IPS-18a (cell line): ENCODE measurements at regions not wholly inside any gene's neighbourhood (a gene's known extent, or its start where the extent isn't known, plus 50 kb on each side); places are given as distances from the start of the nearest gene placed in this dataset.

Experiments used
- H3K27ac ChIP-seq: one replicate; pipeline ENCODE4 v1.5.1; 2013; ENCODE audit warnings: low read length
- H3K27me3 ChIP-seq: one replicate; pipeline ENCODE4 v1.6.1; 2013; ENCODE audit warnings: mild to moderate bottlenecking, low read length; ENCODE audit not compliant: control insufficient read depth, insufficient read depth
- H3K36me3 ChIP-seq: one replicate; pipeline ENCODE4 v1.6.1; 2013; ENCODE audit warnings: low read depth, low read length; ENCODE audit not compliant: control insufficient read depth
- H3K4me1 ChIP-seq: one replicate; pipeline ENCODE4 v1.6.1; 2013; ENCODE audit warnings: low read depth, low read length; ENCODE audit not compliant: control insufficient read depth
- H3K4me3 ChIP-seq: one replicate; pipeline ENCODE4 v1.5.1; 2013; ENCODE audit warnings: low read length
- H3K9ac ChIP-seq: one replicate; pipeline ENCODE4 v1.6.1; 2013; ENCODE audit warnings: mild to moderate bottlenecking, low read length, moderate library complexity
- H3K9me3 ChIP-seq: one replicate; pipeline ENCODE4 v1.6.1; 2013; ENCODE audit warnings: low read depth, low read length; ENCODE audit not compliant: control insufficient read depth

DNA sequence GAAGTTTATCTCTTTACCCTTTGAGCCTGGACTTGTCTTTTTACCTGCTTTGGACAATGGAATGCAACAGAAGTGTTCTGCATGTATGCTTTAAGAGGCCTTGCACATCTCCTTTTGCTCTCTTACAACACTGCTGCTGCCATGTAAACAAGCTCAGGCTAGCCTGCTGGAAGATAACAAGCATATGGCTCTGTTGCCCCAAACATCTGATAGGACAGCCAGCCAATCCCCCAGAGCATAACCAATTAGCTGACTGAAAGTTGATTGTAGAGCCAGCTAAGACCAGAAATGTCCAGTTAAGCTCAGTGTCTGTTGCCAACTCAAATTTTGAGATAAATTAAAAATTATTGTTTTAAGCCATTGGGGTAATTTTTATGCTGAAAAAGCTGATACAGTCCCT lies 510.6 kb upstream of the CNKSR2 start:
- Histone ChIP-seq H3K27me3 (no peaks in the 10 kb centered on the region), H3K4me3 (no peak overlapping the region), H3K36me3 (no peaks in the 10 kb centered on the region), H3K9ac (no peak overlapping the region), H3K9me3 (peaks cover 32% of the 10 kb centered on the region), H3K27ac (no peak overlapping the region), H3K4me1 (no peaks in the 10 kb centered on the region)

DNA sequence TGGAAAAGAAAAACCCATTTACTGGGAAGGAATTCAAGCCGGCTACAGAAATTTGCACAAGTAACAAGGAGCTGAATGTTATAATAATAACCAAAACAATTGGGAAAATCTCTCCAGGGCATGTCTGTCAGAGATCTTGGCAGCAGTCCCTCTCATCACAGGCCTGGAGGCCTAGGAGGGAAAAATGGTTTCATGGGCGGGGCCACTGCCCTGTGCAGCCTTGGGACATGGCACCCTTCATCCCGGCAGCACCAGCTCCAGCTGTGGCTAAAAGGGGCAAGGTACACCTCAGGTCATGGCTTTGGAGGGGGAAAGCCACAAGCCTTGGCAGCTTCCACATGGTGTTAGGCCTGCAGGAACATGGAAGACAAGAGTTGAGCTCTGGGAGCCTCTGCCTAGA lies 513.1 kb upstream of the CNKSR2 start:
- Histone ChIP-seq H3K4me3 (no peak overlapping the region), H3K4me1 (no peaks in the 10 kb centered on the region), H3K36me3 (no peaks in the 10 kb centered on the region), H3K9ac (no peak overlapping the region), H3K27me3 (no peaks in the 10 kb centered on the region), H3K27ac (no peak overlapping the region), H3K9me3 (peaks cover 39% of the 10 kb centered on the region)

DNA sequence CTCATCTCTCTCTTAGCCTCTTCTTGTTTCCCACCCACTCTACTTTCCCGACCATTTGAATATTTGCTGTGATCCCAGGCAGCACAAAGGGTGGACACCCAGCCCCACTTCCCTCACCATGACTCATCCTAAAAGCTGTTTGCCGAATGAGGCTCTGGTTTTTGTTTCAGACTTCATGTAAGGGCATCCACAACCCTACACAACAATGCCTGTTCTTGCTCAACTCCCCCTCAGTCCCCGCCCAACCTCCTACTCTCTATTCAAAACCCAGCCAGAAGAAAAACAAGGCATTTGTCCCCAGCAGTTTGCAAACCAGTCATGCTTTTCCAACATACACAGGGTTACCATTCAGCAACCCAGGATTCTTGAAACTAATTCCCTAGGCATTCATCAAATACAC lies 516.5 kb upstream of the CNKSR2 start:
- no peaks in the 10 kb centered on the region for H3K4me1 ChIP-seq
- H3K9ac ChIP-seq = no peak overlapping the region
- H3K4me3 ChIP-seq = no peak overlapping the region
- H3K27ac ChIP-seq = no peak overlapping the region
- H3K36me3 ChIP-seq = no peaks in the 10 kb centered on the region
- peaks cover 30% of the 10 kb centered on the region for H3K9me3 ChIP-seq
- H3K27me3 ChIP-seq = no peaks in the 10 kb centered on the region

DNA sequence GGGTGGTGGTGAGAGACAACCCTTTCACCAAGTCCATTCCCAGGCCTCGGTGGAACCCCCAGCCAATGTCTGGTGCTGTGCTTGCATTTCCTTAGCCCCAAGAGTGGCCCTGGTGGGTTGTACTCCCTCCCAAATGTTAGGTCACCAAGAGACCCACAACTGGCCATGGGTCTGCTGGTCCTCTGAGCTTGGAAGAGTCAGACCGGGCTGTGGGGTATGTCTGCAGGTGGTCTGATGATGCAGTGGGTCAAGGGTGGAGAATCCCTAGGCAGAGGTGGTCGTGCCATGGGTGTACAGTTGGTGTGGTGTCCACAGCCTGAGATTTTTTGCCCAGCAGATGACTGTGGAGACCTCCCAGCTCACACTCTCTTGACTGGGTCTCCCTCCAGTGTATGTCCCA lies 535.7 kb upstream of the CNKSR2 start:
- no peak overlapping the region for H3K9ac ChIP-seq
- H3K4me3 ChIP-seq = no peak overlapping the region
- H3K9me3 ChIP-seq = peaks cover 46% of the 10 kb centered on the region
- no peak overlapping the region for H3K27ac ChIP-seq
- H3K4me1 ChIP-seq = no peaks in the 10 kb centered on the region
- H3K36me3 ChIP-seq = no peaks in the 10 kb centered on the region
- no peaks in the 10 kb centered on the region for H3K27me3 ChIP-seq

DNA sequence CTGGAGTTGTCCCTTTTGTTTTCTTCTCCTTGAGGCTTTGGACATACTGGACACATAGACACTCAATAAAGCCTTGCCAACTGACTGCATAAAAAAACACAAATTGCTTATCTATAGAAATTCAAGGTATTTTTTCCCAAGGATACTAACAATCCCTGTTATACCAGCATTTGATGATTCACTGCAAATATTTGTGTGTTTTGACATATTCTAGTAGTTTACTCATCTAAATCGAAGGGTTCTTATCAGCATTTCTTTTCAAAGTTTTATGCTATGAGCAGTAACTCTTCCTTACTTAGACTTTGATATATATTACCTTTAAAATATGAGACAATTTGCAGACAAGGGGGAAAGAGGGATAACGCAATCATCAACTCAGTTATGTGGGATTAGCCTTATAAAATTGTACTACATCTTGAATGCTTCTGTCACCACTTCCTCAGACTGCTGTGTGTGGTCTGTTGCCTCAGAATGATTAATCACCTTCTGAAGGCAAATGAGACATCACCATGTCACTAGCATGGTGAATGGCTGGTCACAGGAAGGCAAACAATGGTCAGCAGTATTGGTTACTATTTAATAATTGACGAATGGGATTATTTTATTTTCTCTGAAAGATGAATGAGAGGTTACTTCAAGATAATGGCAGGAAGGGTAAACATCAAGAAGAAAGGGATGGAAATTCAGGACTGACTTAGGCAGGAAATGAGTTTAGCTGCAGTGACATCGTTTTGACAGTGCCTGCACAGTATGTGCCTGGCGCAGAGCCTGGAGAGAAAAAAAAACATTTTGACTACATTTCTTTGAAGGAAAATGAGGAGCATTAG lies 544.3 kb upstream of the CNKSR2 start:
- Histone ChIP-seq H3K27ac (no peak overlapping the region), H3K4me1 (no peaks in the 10 kb centered on the region), H3K9me3 (peaks cover 6% of the 10 kb centered on the region), H3K36me3 (no peaks in the 10 kb centered on the region), H3K27me3 (no peaks in the 10 kb centered on the region), H3K4me3 (no peak overlapping the region), H3K9ac (no peak overlapping the region)

DNA sequence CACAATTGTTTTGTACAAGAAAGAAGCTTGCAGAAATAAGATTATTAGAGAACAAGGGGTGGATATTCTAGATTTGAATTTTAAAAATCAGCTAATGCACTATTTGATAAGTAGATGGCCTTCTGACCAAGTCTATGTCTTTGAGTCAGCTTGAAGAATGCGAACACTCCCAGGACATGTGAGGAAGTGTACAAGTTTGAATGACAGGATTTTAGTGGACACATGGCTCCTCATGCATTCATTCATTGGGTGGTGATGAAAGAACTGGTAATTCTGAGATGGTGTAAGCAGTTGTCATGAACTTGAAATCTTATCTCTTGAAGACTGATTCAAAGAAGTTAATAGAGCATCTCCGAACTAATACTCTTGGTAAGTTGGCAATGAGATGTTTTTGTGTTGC lies 548.2 kb upstream of the CNKSR2 start:
- H3K4me3 ChIP-seq = no peak overlapping the region
- H3K27ac ChIP-seq = no peak overlapping the region
- H3K36me3 ChIP-seq = no peaks in the 10 kb centered on the region
- no peaks in the 10 kb centered on the region for H3K27me3 ChIP-seq
- H3K4me1 ChIP-seq = no peaks in the 10 kb centered on the region
- H3K9ac ChIP-seq = no peak overlapping the region
- peaks cover 10% of the 10 kb centered on the region for H3K9me3 ChIP-seq

DNA sequence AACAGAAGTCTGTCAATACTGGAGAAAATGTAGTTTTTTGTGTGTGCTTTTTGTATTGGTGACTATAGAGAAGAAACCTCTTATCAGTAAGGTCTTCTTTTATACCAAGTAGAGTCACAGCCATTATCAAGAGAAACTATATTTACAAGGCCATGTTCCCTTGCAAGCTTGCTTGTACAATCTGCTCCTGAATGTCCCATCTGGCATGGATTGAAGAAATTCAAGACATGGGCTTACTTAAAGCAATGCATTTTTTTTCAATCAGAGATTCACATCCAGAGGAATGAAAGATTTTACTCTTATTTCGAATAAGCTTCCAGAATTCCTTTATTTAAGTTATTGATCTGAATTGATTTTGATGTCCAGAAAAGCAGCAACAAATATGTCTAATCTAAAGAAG lies 537.3 kb upstream of the RPS6KA3 start:
- no peaks in the 10 kb centered on the region for H3K36me3 ChIP-seq
- H3K27ac ChIP-seq = no peak overlapping the region
- H3K4me1 ChIP-seq = no peaks in the 10 kb centered on the region
- no peak overlapping the region for H3K4me3 ChIP-seq
- no peak overlapping the region for H3K9ac ChIP-seq
- H3K9me3 ChIP-seq = peaks cover 27% of the 10 kb centered on the region
- no peaks in the 10 kb centered on the region for H3K27me3 ChIP-seq

DNA sequence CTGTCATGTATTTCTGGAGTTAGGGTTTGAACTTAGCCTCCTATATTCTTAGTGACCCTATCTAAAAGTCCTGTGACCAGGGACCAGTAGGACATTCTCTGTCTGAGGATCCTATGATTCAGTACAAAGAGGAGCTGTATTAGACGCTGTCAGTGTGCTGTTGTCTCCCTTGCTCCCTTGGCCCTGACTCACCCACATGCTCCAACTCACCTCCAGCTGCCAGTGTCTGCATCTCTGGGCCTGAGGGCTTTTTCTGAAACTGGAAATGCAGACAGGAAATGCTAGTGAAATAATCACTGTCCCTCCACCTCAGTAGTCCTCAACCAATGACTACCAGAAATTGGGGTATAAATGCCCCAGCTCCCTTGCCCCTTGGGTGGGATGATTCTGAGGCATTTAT lies 535.3 kb upstream of the RPS6KA3 start:
- H3K4me1 ChIP-seq = no peaks in the 10 kb centered on the region
- H3K9me3 ChIP-seq = peaks cover 28% of the 10 kb centered on the region
- no peaks in the 10 kb centered on the region for H3K36me3 ChIP-seq
- H3K27ac ChIP-seq = no peak overlapping the region
- H3K27me3 ChIP-seq = no peaks in the 10 kb centered on the region
- H3K4me3 ChIP-seq = no peak overlapping the region
- H3K9ac ChIP-seq = no peak overlapping the region

DNA sequence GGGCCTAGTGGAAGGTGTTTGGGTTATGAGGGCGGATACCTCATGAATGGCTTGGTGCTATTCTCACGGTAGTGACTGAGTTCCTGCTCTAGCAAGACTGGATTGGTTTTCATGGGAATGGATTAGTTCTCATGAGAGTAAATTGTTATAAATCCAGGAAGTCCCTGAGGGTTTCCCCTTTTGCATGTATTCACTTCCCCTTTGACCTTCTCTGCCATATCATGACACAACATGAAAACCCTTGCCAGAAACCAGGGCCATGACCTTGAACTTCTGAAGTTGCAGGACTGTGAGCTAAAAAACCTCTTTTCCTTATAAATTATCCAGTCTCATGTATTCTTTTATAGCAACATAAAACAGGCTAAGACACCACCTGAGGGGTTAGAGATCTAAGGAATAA lies 529.7 kb upstream of the RPS6KA3 start:
- no peaks in the 10 kb centered on the region for H3K4me1 ChIP-seq
- H3K27me3 ChIP-seq = no peaks in the 10 kb centered on the region
- H3K9me3 ChIP-seq = peaks cover 19% of the 10 kb centered on the region

DNA sequence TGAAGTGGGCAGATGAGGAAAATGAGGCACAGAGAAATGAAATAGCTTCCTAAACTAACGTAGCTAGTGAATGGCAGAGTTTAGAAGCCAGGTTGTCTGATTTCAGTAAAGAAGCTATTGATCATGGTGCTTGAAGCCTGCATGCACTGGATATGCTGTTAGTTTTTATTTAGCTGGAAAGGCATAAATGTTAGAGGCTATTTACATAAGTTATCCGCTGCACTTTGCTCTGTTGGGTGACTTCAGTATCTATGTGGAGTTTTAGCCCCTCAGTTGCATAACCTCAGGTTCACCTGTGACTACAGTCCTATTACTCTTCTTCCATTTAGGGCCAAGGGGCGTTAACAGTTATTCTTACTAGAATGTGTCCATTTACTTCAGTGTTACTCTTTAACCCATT lies 522.4 kb upstream of the RPS6KA3 start:
- no peak overlapping the region for H3K4me3 ChIP-seq
- no peaks in the 10 kb centered on the region for H3K36me3 ChIP-seq
- no peak overlapping the region for H3K9ac ChIP-seq
- peaks cover 7% of the 10 kb centered on the region for H3K9me3 ChIP-seq
- no peaks in the 10 kb centered on the region for H3K27me3 ChIP-seq
- no peak overlapping the region for H3K27ac ChIP-seq
- H3K4me1 ChIP-seq = no peaks in the 10 kb centered on the region

More for the DNA sequence above, 529.7 kb upstream of the RPS6KA3 start:
- Histone ChIP-seq H3K4me3 (no peak overlapping the region), H3K36me3 (no peaks in the 10 kb centered on the region), H3K9ac (no peak overlapping the region), H3K27ac (no peak overlapping the region)

DNA sequence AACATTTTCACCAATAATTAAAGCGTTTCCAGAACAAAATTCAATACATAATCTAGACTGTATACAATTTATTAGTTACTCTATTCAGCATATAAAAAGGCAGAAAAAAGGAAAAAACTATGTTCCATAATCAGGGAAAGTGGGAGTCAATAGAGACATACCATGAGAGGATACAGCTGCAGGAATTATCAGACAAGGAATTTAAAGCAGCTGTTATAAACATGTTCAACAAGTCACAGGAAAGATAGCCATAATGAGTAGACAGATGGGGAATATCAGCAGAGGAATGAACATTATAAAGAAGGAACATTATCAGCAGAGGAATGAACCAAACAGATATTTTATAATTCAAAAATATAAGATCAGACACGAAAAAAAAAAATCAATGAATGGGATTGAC lies 500.6 kb upstream of the RPS6KA3 start:
- Histone ChIP-seq H3K9ac (no peak overlapping the region), H3K27ac (no peak overlapping the region), H3K27me3 (no peaks in the 10 kb centered on the region), H3K9me3 (no peaks in the 10 kb centered on the region), H3K4me3 (no peak overlapping the region), H3K36me3 (no peaks in the 10 kb centered on the region), H3K4me1 (no peaks in the 10 kb centered on the region)

DNA sequence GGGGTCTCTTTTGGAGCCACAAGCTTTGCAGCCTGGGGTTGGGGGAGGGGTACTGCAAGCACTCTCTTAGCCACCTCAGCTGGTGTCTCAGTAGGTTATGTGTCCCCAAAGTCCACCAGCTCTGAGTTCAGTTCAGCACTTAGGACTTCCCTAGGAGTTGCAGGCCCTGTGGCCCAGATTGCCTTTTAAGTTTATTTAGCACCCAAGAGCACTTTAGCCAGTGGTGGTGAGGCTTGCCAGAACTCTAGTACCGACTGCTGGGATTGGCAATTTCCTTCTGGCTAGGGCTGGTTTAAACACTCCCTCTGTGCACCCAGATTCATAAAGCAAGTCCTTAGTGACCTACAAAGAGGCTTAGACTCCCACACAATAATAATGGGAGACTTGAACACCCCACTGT lies 489.9 kb upstream of the RPS6KA3 start:
- Histone ChIP-seq H3K36me3 (no peaks in the 10 kb centered on the region), H3K9me3 (peaks cover 7% of the 10 kb centered on the region), H3K4me1 (no peaks in the 10 kb centered on the region), H3K27me3 (no peaks in the 10 kb centered on the region), H3K27ac (no peak overlapping the region), H3K4me3 (no peak overlapping the region), H3K9ac (no peak overlapping the region)
